ENCODE measurements at regions not wholly inside any gene's neighbourhood (a gene's known extent, or its start where the extent isn't known, plus 50 kb on each side); places are given as distances from the start of the nearest gene placed in this dataset.

GRCh38 chr1:78730054-78730453, 80.4 kb downstream of the IFI44 start:
- no peak overlapping the region for H3K18ac ChIP-seq (ENCODE audit: low read length)
- H2AK5ac ChIP-seq (ENCODE audit: low read length): no peak overlapping the region
- H3K27ac ChIP-seq (ENCODE audit: low read depth, low read length): no peak overlapping the region
- H3K4me3 ChIP-seq (ENCODE audit: low read depth, low read length): no peak overlapping the region
- no peak for DNase-seq
- H3K36me3 ChIP-seq (ENCODE audit: control insufficient read depth in 1 of 2, insufficient read depth in 2 of 2, low read length in 2 of 2): no peaks in the 10 kb centered on the region
- no peak overlapping the region for H3K23ac ChIP-seq (ENCODE audit: low read length)
- no peak overlapping the region for H2BK120ac ChIP-seq (ENCODE audit: insufficient read depth, low read length, poor library complexity)
- no peaks in the 10 kb centered on the region for H3K27me3 ChIP-seq (ENCODE audit: insufficient read depth, low read length)
- H2BK12ac ChIP-seq (ENCODE audit: low read length): no peak overlapping the region
- H3K79me2 ChIP-seq (ENCODE audit: control insufficient read depth, insufficient read depth, low read length, poor library complexity): no peaks in the 10 kb centered on the region
- no peak overlapping the region for H2AFZ ChIP-seq (ENCODE audit: insufficient read depth, low read length, poor library complexity)
- no peak overlapping the region for H3K4ac ChIP-seq (ENCODE audit: low read depth, low read length)
- H3K79me1 ChIP-seq (ENCODE audit: low read length): no peaks in the 10 kb centered on the region
- no peak overlapping the region for H4K12ac ChIP-seq (ENCODE audit: low read depth, low read length)
- no peaks in the 10 kb centered on the region for H3K4me1 ChIP-seq (ENCODE audit: control insufficient read depth in 1 of 2, insufficient read depth in 2 of 2, low read length in 2 of 2)
- H3K4me2 ChIP-seq (ENCODE audit: low read length): no peak overlapping the region
- H4K8ac ChIP-seq (ENCODE audit: low read depth, low read length): no peak overlapping the region
- H4K91ac ChIP-seq (ENCODE audit: low read depth, low read length): no peak overlapping the region
- H3K9me3 ChIP-seq (ENCODE audit: insufficient read depth, low read depth, low read length): no peaks in the 10 kb centered on the region
- H3K9ac ChIP-seq (ENCODE audit: low read length): no peak overlapping the region
- H3K14ac ChIP-seq (ENCODE audit: low read length): no peak overlapping the region
- no peak overlapping the region for H2BK5ac ChIP-seq (ENCODE audit: low read depth, low read length, poor library complexity)

GRCh38 chr1:78731674-78732073, 82.0 kb downstream of the IFI44 start:
- Histone ChIP-seq H3K4ac (ENCODE audit: low read depth, low read length) (no peak overlapping the region), H4K12ac (ENCODE audit: low read depth, low read length) (no peak overlapping the region), H3K36me3 (ENCODE audit: control insufficient read depth in 1 of 2, insufficient read depth in 2 of 2, low read length in 2 of 2) (no peaks in the 10 kb centered on the region), H3K27ac (ENCODE audit: low read depth, low read length) (no peak overlapping the region), H3K9me3 (ENCODE audit: insufficient read depth, low read depth, low read length) (no peaks in the 10 kb centered on the region), H3K4me3 (ENCODE audit: low read depth, low read length) (no peak overlapping the region), H3K23ac (ENCODE audit: low read length) (no peak overlapping the region), H2BK12ac (ENCODE audit: low read length) (no peak overlapping the region), H3K18ac (ENCODE audit: low read length) (no peak overlapping the region), H3K79me2 (ENCODE audit: control insufficient read depth, insufficient read depth, low read length, poor library complexity) (no peaks in the 10 kb centered on the region), H4K8ac (ENCODE audit: low read depth, low read length) (no peak overlapping the region), H3K14ac (ENCODE audit: low read length) (no peak overlapping the region), H2BK5ac (ENCODE audit: low read depth, low read length, poor library complexity) (no peak overlapping the region), H3K9ac (ENCODE audit: low read length) (no peak overlapping the region), H3K4me2 (ENCODE audit: low read length) (no peak overlapping the region), H4K91ac (ENCODE audit: low read depth, low read length) (no peak overlapping the region), H3K79me1 (ENCODE audit: low read length) (no peaks in the 10 kb centered on the region), H3K4me1 (ENCODE audit: control insufficient read depth in 1 of 2, insufficient read depth in 2 of 2, low read length in 2 of 2) (no peaks in the 10 kb centered on the region), H3K27me3 (ENCODE audit: insufficient read depth, low read length) (no peaks in the 10 kb centered on the region), H2AFZ (ENCODE audit: insufficient read depth, low read length, poor library complexity) (no peak overlapping the region), H2BK120ac (ENCODE audit: insufficient read depth, low read length, poor library complexity) (no peak overlapping the region), H2AK5ac (ENCODE audit: low read length) (no peak overlapping the region)
- WGBS (ENCODE audit: extremely low coverage, insufficient coverage, insufficient read length): no CpG with 5 or more reads among the region's 5 CpGs
- no peak for DNase-seq

- H3K79me2 ChIP-seq (ENCODE audit: control insufficient read depth, insufficient read depth, low read length, poor library complexity): no peaks in the 10 kb centered on the region
- no peak overlapping the region for H3K4me2 ChIP-seq (ENCODE audit: low read length)
- H3K4ac ChIP-seq (ENCODE audit: low read depth, low read length): no peak overlapping the region
- no peak overlapping the region for H3K18ac ChIP-seq (ENCODE audit: low read length)
- no peak overlapping the region for H3K27ac ChIP-seq (ENCODE audit: low read depth, low read length)
- no peak overlapping the region for H2AK5ac ChIP-seq (ENCODE audit: low read length)
- no peak overlapping the region for H2BK120ac ChIP-seq (ENCODE audit: insufficient read depth, low read length, poor library complexity)
- peaks cover 3% of the 10 kb centered on the region for H3K9me3 ChIP-seq (ENCODE audit: insufficient read depth, low read depth, low read length)
- no peaks in the 10 kb centered on the region for H3K27me3 ChIP-seq (ENCODE audit: insufficient read depth, low read length)
- H3K9ac ChIP-seq (ENCODE audit: low read length): no peak overlapping the region
- WGBS (ENCODE audit: extremely low coverage, insufficient coverage, insufficient read length): no CpG with 5 or more reads among the region's 1 CpG
- H3K14ac ChIP-seq (ENCODE audit: low read length): no peak overlapping the region
- no peak for DNase-seq
- no peak overlapping the region for H4K12ac ChIP-seq (ENCODE audit: low read depth, low read length)
- H3K4me3 ChIP-seq (ENCODE audit: low read depth, low read length): no peak overlapping the region
- H4K8ac ChIP-seq (ENCODE audit: low read depth, low read length): no peak overlapping the region
- no peaks in the 10 kb centered on the region for H3K36me3 ChIP-seq (ENCODE audit: control insufficient read depth in 1 of 2, insufficient read depth in 2 of 2, low read length in 2 of 2)
- no peaks in the 10 kb centered on the region for H3K79me1 ChIP-seq (ENCODE audit: low read length)
- H4K91ac ChIP-seq (ENCODE audit: low read depth, low read length): no peak overlapping the region
- H2BK12ac ChIP-seq (ENCODE audit: low read length): no peak overlapping the region
- no peaks in the 10 kb centered on the region for H3K4me1 ChIP-seq (ENCODE audit: control insufficient read depth in 1 of 2, insufficient read depth in 2 of 2, low read length in 2 of 2)
- no peak overlapping the region for H2AFZ ChIP-seq (ENCODE audit: insufficient read depth, low read length, poor library complexity)
- H3K23ac ChIP-seq (ENCODE audit: low read length): no peak overlapping the region
- no peak overlapping the region for H2BK5ac ChIP-seq (ENCODE audit: low read depth, low read length, poor library complexity)
Measured at GRCh38 chr1:78737241-78737640, 87.6 kb downstream of the IFI44 start.

GRCh38 chr1:78743626-78744025, 94.0 kb downstream of the IFI44 start:
- Histone ChIP-seq H3K4me1 (ENCODE audit: control insufficient read depth in 1 of 2, insufficient read depth in 2 of 2, low read length in 2 of 2) (no peaks in the 10 kb centered on the region), H4K91ac (ENCODE audit: low read depth, low read length) (no peak overlapping the region), H4K12ac (ENCODE audit: low read depth, low read length) (no peak overlapping the region), H3K27me3 (ENCODE audit: insufficient read depth, low read length) (no peaks in the 10 kb centered on the region), H3K14ac (ENCODE audit: low read length) (no peak overlapping the region), H2BK120ac (ENCODE audit: insufficient read depth, low read length, poor library complexity) (no peak overlapping the region), H2AFZ (ENCODE audit: insufficient read depth, low read length, poor library complexity) (no peak overlapping the region), H3K4me2 (ENCODE audit: low read length) (no peak overlapping the region), H3K4me3 (ENCODE audit: low read depth, low read length) (no peak overlapping the region), H3K79me2 (ENCODE audit: control insufficient read depth, insufficient read depth, low read length, poor library complexity) (no peaks in the 10 kb centered on the region), H3K27ac (ENCODE audit: low read depth, low read length) (no peak overlapping the region), H2AK5ac (ENCODE audit: low read length) (no peak overlapping the region), H2BK5ac (ENCODE audit: low read depth, low read length, poor library complexity) (no peak overlapping the region), H3K23ac (ENCODE audit: low read length) (no peak overlapping the region), H3K4ac (ENCODE audit: low read depth, low read length) (no peak overlapping the region), H3K79me1 (ENCODE audit: low read length) (no peaks in the 10 kb centered on the region), H3K9me3 (ENCODE audit: insufficient read depth, low read depth, low read length) (peaks cover 3% of the 10 kb centered on the region), H4K8ac (ENCODE audit: low read depth, low read length) (no peak overlapping the region), H3K36me3 (ENCODE audit: control insufficient read depth in 1 of 2, insufficient read depth in 2 of 2, low read length in 2 of 2) (no peaks in the 10 kb centered on the region), H3K9ac (ENCODE audit: low read length) (no peak overlapping the region), H3K18ac (ENCODE audit: low read length) (no peak overlapping the region), H2BK12ac (ENCODE audit: low read length) (no peak overlapping the region)
- no CpG with 5 or more reads among the region's 1 CpG for WGBS (ENCODE audit: extremely low coverage, insufficient coverage, insufficient read length)
- DNase-seq: no peak

GRCh38 chr1:78745111-78745510, 95.5 kb downstream of the IFI44 start:
- Histone ChIP-seq H3K23ac (ENCODE audit: low read length) (no peak overlapping the region), H4K8ac (ENCODE audit: low read depth, low read length) (no peak overlapping the region), H3K27ac (ENCODE audit: low read depth, low read length) (no peak overlapping the region), H2BK120ac (ENCODE audit: insufficient read depth, low read length, poor library complexity) (no peak overlapping the region), H3K18ac (ENCODE audit: low read length) (no peak overlapping the region), H3K4me1 (ENCODE audit: control insufficient read depth in 1 of 2, insufficient read depth in 2 of 2, low read length in 2 of 2) (no peaks in the 10 kb centered on the region), H3K4me2 (ENCODE audit: low read length) (no peak overlapping the region), H3K79me1 (ENCODE audit: low read length) (no peaks in the 10 kb centered on the region), H3K27me3 (ENCODE audit: insufficient read depth, low read length) (no peaks in the 10 kb centered on the region), H2BK12ac (ENCODE audit: low read length) (no peak overlapping the region), H3K4ac (ENCODE audit: low read depth, low read length) (no peak overlapping the region), H3K9ac (ENCODE audit: low read length) (no peak overlapping the region), H3K79me2 (ENCODE audit: control insufficient read depth, insufficient read depth, low read length, poor library complexity) (no peaks in the 10 kb centered on the region), H2BK5ac (ENCODE audit: low read depth, low read length, poor library complexity) (no peak overlapping the region), H2AK5ac (ENCODE audit: low read length) (no peak overlapping the region), H4K91ac (ENCODE audit: low read depth, low read length) (no peak overlapping the region), H3K9me3 (ENCODE audit: insufficient read depth, low read depth, low read length) (no peaks in the 10 kb centered on the region), H3K4me3 (ENCODE audit: low read depth, low read length) (no peak overlapping the region), H4K12ac (ENCODE audit: low read depth, low read length) (no peak overlapping the region), H3K36me3 (ENCODE audit: control insufficient read depth in 1 of 2, insufficient read depth in 2 of 2, low read length in 2 of 2) (no peaks in the 10 kb centered on the region), H2AFZ (ENCODE audit: insufficient read depth, low read length, poor library complexity) (no peak overlapping the region), H3K14ac (ENCODE audit: low read length) (no peak overlapping the region)
- DNase-seq: no peak

Measured in trophoblast cell (in vitro differentiated cells and primary cell).